Skeletal muscle cell (primary cell): ENCODE measurements at regions not wholly inside any gene's neighbourhood (a gene's known extent, or its start where the extent isn't known, plus 50 kb on each side); places are given as distances from the start of the nearest gene placed in this dataset.
"Not testable (repeated sequence)": the region's sequence is repeated elsewhere in the genome, so short reads cannot be mapped to it uniquely, and the experiment has no call there.

Source experiments
- DNase-seq: peaks from one replicate; pipeline ENCODE4 v3.0.0-alpha.2; 2010; ENCODE audit warnings: low read depth
- H3K4me3 ChIP-seq: 2 replicates; pipeline ENCODE4 v1.5.1; 2011; ENCODE audit warnings: low read depth, mild to moderate bottlenecking, control low read depth, low read length, moderate library complexity

- no peak overlapping the region for H3K4me3 ChIP-seq
- no peak for DNase-seq
Observed at GRCh38 chr11:87803748-87804147, 371.5 kb downstream of the RAB38 start.

- not testable (repeated sequence) for DNase-seq, H3K4me3 ChIP-seq
Observed at GRCh38 chr11:87784862-87785261, 390.4 kb downstream of the RAB38 start.

- no peak for DNase-seq
- no peak overlapping the region for H3K4me3 ChIP-seq
Observed at GRCh38 chr11:87780068-87780413, 395.2 kb downstream of the RAB38 start.

GRCh38 chr11:87779276-87780067 lies 395.8 kb downstream of the RAB38 start:
- no peak for DNase-seq
- no peak overlapping the region for H3K4me3 ChIP-seq

GRCh38 chr11:87778357-87778756 lies 396.9 kb downstream of the RAB38 start:
- no peak overlapping the region for H3K4me3 ChIP-seq
- no peak for DNase-seq

GRCh38 chr11:87775036-87775435 lies 400.2 kb downstream of the RAB38 start:
- H3K4me3 ChIP-seq, result no peak overlapping the region

GRCh38 chr11:87769661-87770060 lies 405.6 kb downstream of the RAB38 start:
- no peak overlapping the region for H3K4me3 ChIP-seq
- DNase-seq, result no peak

More at GRCh38 chr11:87775036-87775435, 400.2 kb downstream of the RAB38 start:
- no peak for DNase-seq

- no peak for DNase-seq
- H3K4me3 ChIP-seq, result no peak overlapping the region
Observed at GRCh38 chr11:87767615-87768014, 407.6 kb downstream of the RAB38 start.

- H3K4me3 ChIP-seq, DNase-seq: not testable (repeated sequence)
Observed at GRCh38 chr11:87764075-87764474, 411.2 kb downstream of the RAB38 start.

- DNase-seq, result no peak
- H3K4me3 ChIP-seq, result no peak overlapping the region
Observed at GRCh38 chr11:87754685-87755084, 420.6 kb downstream of the RAB38 start.

- no peak for DNase-seq
- H3K4me3 ChIP-seq, result no peak overlapping the region
Observed at GRCh38 chr11:87753143-87753542, 422.1 kb downstream of the RAB38 start.

GRCh38 chr11:87743007-87743406 lies 432.2 kb downstream of the RAB38 start:
- no peak overlapping the region for H3K4me3 ChIP-seq
- DNase-seq, result no peak

- H3K4me3 ChIP-seq, result no peak overlapping the region
- DNase-seq, result no peak
Observed at GRCh38 chr11:87740968-87741367, 434.3 kb downstream of the RAB38 start.

GRCh38 chr11:87740451-87740850 lies 434.8 kb downstream of the RAB38 start:
- no peak for DNase-seq
- no peak overlapping the region for H3K4me3 ChIP-seq

GRCh38 chr11:87739766-87740165 lies 435.5 kb downstream of the RAB38 start:
- no peak for DNase-seq

GRCh38 chr11:87739261-87739660 lies 436.0 kb downstream of the RAB38 start:
- DNase-seq, result no peak
- no peak overlapping the region for H3K4me3 ChIP-seq

More at GRCh38 chr11:87739766-87740165, 435.5 kb downstream of the RAB38 start:
- no peak overlapping the region for H3K4me3 ChIP-seq

GRCh38 chr11:87736928-87737327 lies 438.3 kb downstream of the RAB38 start:
- no peak for DNase-seq
- H3K4me3 ChIP-seq, result no peak overlapping the region

- no peak for DNase-seq
- no peak overlapping the region for H3K4me3 ChIP-seq
Observed at GRCh38 chr11:87726506-87726905, 448.7 kb downstream of the RAB38 start.

- no peak overlapping the region for H3K4me3 ChIP-seq
Observed at GRCh38 chr11:87724358-87724757, 450.9 kb downstream of the RAB38 start.

GRCh38 chr11:87722756-87723565 lies 452.3 kb downstream of the RAB38 start:
- no peak overlapping the region for H3K4me3 ChIP-seq
- DNase-seq, result no peak

More at GRCh38 chr11:87724358-87724757, 450.9 kb downstream of the RAB38 start:
- DNase-seq, result no peak
